ENCODE measurements at regions not wholly inside any gene's neighbourhood (a gene's known extent, or its start where the extent isn't known, plus 50 kb on each side); places are given as distances from the start of the nearest gene placed in this dataset.

- Histone ChIP-seq H3K27ac (ENCODE audit: poor library complexity, severe bottlenecking) (no peak overlapping the region), H3K4me3 (ENCODE audit: severe bottlenecking) (no peak overlapping the region), H3K9me3 (ENCODE audit: severe bottlenecking) (no peaks in the 10 kb centered on the region), H3K36me3 (ENCODE audit: low read depth) (no peaks in the 10 kb centered on the region), H3K4me1 (ENCODE audit: insufficient read depth, poor library complexity, severe bottlenecking) (no peaks in the 10 kb centered on the region), H3K27me3 (ENCODE audit: insufficient read depth, poor library complexity, severe bottlenecking) (no peaks in the 10 kb centered on the region)
- DNase-seq (ENCODE audit: low spot score) (peak; percentile 34), ATAC-seq (ENCODE audit: low read depth) (no peak)
- TF ChIP-seq, protein P1, sequence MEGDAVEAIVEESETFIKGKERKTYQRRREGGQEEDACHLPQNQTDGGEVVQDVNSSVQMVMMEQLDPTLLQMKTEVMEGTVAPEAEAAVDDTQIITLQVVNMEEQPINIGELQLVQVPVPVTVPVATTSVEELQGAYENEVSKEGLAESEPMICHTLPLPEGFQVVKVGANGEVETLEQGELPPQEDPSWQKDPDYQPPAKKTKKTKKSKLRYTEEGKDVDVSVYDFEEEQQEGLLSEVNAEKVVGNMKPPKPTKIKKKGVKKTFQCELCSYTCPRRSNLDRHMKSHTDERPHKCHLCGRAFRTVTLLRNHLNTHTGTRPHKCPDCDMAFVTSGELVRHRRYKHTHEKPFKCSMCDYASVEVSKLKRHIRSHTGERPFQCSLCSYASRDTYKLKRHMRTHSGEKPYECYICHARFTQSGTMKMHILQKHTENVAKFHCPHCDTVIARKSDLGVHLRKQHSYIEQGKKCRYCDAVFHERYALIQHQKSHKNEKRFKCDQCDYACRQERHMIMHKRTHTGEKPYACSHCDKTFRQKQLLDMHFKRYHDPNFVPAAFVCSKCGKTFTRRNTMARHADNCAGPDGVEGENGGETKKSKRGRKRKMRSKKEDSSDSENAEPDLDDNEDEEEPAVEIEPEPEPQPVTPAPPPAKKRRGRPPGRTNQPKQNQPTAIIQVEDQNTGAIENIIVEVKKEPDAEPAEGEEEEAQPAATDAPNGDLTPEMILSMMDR (IDR thresholded peaks at IDR 0.05; ENCODE audit: poor library complexity, severe bottlenecking), result no peak
Measured at GRCh38 chr22:49158741-49159564, 668.7 kb downstream of the BRD1 start.

- H3K4me3 ChIP-seq (ENCODE audit: severe bottlenecking), result no peak overlapping the region
- H3K27me3 ChIP-seq (ENCODE audit: insufficient read depth, poor library complexity, severe bottlenecking), result no peaks in the 10 kb centered on the region
- H3K9me3 ChIP-seq (ENCODE audit: severe bottlenecking), result no peaks in the 10 kb centered on the region
- TF ChIP-seq, protein P1 (IDR thresholded peaks at IDR 0.05; ENCODE audit: poor library complexity, severe bottlenecking), result no peak
- ATAC-seq (ENCODE audit: low read depth) (no peak), DNase-seq (ENCODE audit: low spot score) (peak; percentile 30)
- H3K36me3 ChIP-seq (ENCODE audit: low read depth), result no peaks in the 10 kb centered on the region
- no peaks in the 10 kb centered on the region for H3K4me1 ChIP-seq (ENCODE audit: insufficient read depth, poor library complexity, severe bottlenecking)
- H3K27ac ChIP-seq (ENCODE audit: poor library complexity, severe bottlenecking), result no peak overlapping the region
Measured at GRCh38 chr22:49157529-49158339, 669.9 kb downstream of the BRD1 start.

- Histone ChIP-seq H3K36me3 (ENCODE audit: low read depth) (no peaks in the 10 kb centered on the region), H3K9me3 (ENCODE audit: severe bottlenecking) (no peaks in the 10 kb centered on the region), H3K27me3 (ENCODE audit: insufficient read depth, poor library complexity, severe bottlenecking) (no peaks in the 10 kb centered on the region), H3K27ac (ENCODE audit: poor library complexity, severe bottlenecking) (no peak overlapping the region), H3K4me3 (ENCODE audit: severe bottlenecking) (no peak overlapping the region), H3K4me1 (ENCODE audit: insufficient read depth, poor library complexity, severe bottlenecking) (no peaks in the 10 kb centered on the region)
- DNase-seq (ENCODE audit: low spot score) (no peak), ATAC-seq (ENCODE audit: low read depth) (no peak)
- TF ChIP-seq, protein P1 (IDR thresholded peaks at IDR 0.05; ENCODE audit: poor library complexity, severe bottlenecking), result no peak
Measured at GRCh38 chr22:49156662-49157285, 670.9 kb downstream of the BRD1 start.

- DNase-seq (ENCODE audit: low spot score) (peak; percentile 21), ATAC-seq (ENCODE audit: low read depth) (no peak)
- Histone ChIP-seq H3K9me3 (ENCODE audit: severe bottlenecking) (no peaks in the 10 kb centered on the region), H3K4me3 (ENCODE audit: severe bottlenecking) (no peak overlapping the region), H3K27me3 (ENCODE audit: insufficient read depth, poor library complexity, severe bottlenecking) (no peaks in the 10 kb centered on the region), H3K4me1 (ENCODE audit: insufficient read depth, poor library complexity, severe bottlenecking) (no peaks in the 10 kb centered on the region), H3K36me3 (ENCODE audit: low read depth) (no peaks in the 10 kb centered on the region), H3K27ac (ENCODE audit: poor library complexity, severe bottlenecking) (no peak overlapping the region)
- TF ChIP-seq, protein P1 (IDR thresholded peaks at IDR 0.05; ENCODE audit: poor library complexity, severe bottlenecking), result no peak
Measured at GRCh38 chr22:49155770-49156580, 671.7 kb downstream of the BRD1 start.
